HEK293 (cell line): ENCODE measurements at regions not wholly inside any gene's neighbourhood (a gene's known extent, or its start where the extent isn't known, plus 50 kb on each side); places are given as distances from the start of the nearest gene placed in this dataset.

Source experiments
- CTCF ChIA-PET: fragments of 350-600 bp; formaldehyde crosslinking; extraction: SDS; loops from one replicate; lab custom pipeline; 2021; ENCODE audit warnings: antibody characterized with exemption; lab: Yijun Ruan, JAX
- POLR2A ChIA-PET: fragments of 300-600 bp; formaldehyde crosslinking; extraction: SDS; loops from one replicate; lab custom pipeline; 2020; ENCODE audit warnings: antibody characterized with exemption, inconsistent platforms; lab: Yijun Ruan, JAX
- H3K27ac ChIP-seq: fragments of 200-500 bp; sonication (Bioruptor generic); 2 replicates; pipeline ENCODE4 v1.5.1; 2014; ENCODE audit warnings: low read depth, low read length, control low read depth, inconsistent platforms; ENCODE audit errors: extremely low read depth
- H3K36me3 ChIP-seq, 2 experiments: fragments of 200-500 bp in 1 of 2; sonication (Bioruptor generic) in 1 of 2; 1 replicate in 1 of 2; 2 replicates in 1 of 2; pipeline ENCODE4 v1.5.1; 2014 to 2017; ENCODE audit warnings: inconsistent platforms in 2 of 2, low read length in 2 of 2; ENCODE audit not compliant: control insufficient read depth in 2 of 2, insufficient read depth in 1 of 2
- H3K4me1 ChIP-seq: fragments of 200-500 bp; sonication (Bioruptor generic); 2 replicates; pipeline ENCODE4 v1.5.1; 2014; ENCODE audit warnings: mild to moderate bottlenecking, low read length, inconsistent platforms; ENCODE audit not compliant: control insufficient read depth, insufficient read depth
- H3K4me3 ChIP-seq: 2 replicates; pipeline ENCODE4 v1.5.1; 2011; ENCODE audit warnings: low read depth, mild to moderate bottlenecking, control low read depth, low read length, moderate library complexity
- H3K9me3 ChIP-seq: fragments of 200-500 bp; sonication (Bioruptor generic); 2 replicates; pipeline ENCODE4 v1.5.1; 2014; ENCODE audit warnings: low read depth, low read length, inconsistent platforms; ENCODE audit not compliant: control insufficient read depth, insufficient read depth
- GLIS2 ChIP-seq: fragments of 450-650 bp; formaldehyde crosslinking; IDR thresholded peaks from 2 replicates; pipeline ENCODE4 v1.5.1; 2016; ENCODE audit warnings: missing biosample characterization, missing genetic modification characterization
- KLF7 ChIP-seq: fragments of 450-650 bp; formaldehyde crosslinking; IDR thresholded peaks from 2 replicates; pipeline ENCODE4 v1.5.1; 2016; ENCODE audit warnings: missing biosample characterization, missing genetic modification characterization, borderline replicate concordance
- MYNN ChIP-seq: fragments of 450-650 bp; formaldehyde crosslinking; IDR thresholded peaks from 2 replicates; pipeline ENCODE4 v1.5.1; 2016; ENCODE audit warnings: missing biosample characterization, missing genetic modification characterization, borderline replicate concordance
- OSR2 ChIP-seq: fragments of 450-650 bp; formaldehyde crosslinking; IDR thresholded peaks from 2 replicates; pipeline ENCODE4 v1.5.1; 2016; ENCODE audit warnings: missing biosample characterization, missing genetic modification characterization
- SP2 ChIP-seq: fragments of 450-650 bp; formaldehyde crosslinking; IDR thresholded peaks from 2 replicates; pipeline ENCODE4 v1.5.1; 2016; ENCODE audit warnings: missing biosample characterization, missing genetic modification characterization
- YY1 ChIP-seq: fragments of 450-650 bp; formaldehyde crosslinking; IDR thresholded peaks from 2 replicates; pipeline ENCODE4 v1.5.1; 2018; ENCODE audit warnings: missing biosample characterization, missing genetic modification characterization
- ZEB2 ChIP-seq: fragments of 450-650 bp; formaldehyde crosslinking; IDR thresholded peaks from 2 replicates; pipeline ENCODE4 v1.5.1; 2016; ENCODE audit warnings: missing biosample characterization, missing genetic modification characterization
- ZNF2 ChIP-seq: fragments of 450-650 bp; formaldehyde crosslinking; IDR thresholded peaks from 2 replicates; pipeline ENCODE4 v1.5.1; 2016; ENCODE audit warnings: missing biosample characterization, missing genetic modification characterization
- ZNF561 ChIP-seq: fragments of 450-650 bp; IDR thresholded peaks from 2 replicates; pipeline ENCODE4 v1.5.1; 2018; ENCODE audit warnings: missing biosample characterization, missing genetic modification characterization, borderline replicate concordance
- ZNF658 ChIP-seq: fragments of 450-650 bp; formaldehyde crosslinking; IDR thresholded peaks from 2 replicates; pipeline ENCODE4; 2016; ENCODE audit warnings: missing biosample characterization, missing genetic modification characterization
- ZNF777 ChIP-seq: fragments of 450-650 bp; formaldehyde crosslinking; IDR thresholded peaks from 2 replicates; pipeline ENCODE4 v1.5.1; 2017; ENCODE audit warnings: missing biosample characterization, missing genetic modification characterization, borderline replicate concordance
- ZNF791 ChIP-seq: fragments of 450-650 bp; formaldehyde crosslinking; IDR thresholded peaks from 2 replicates; pipeline ENCODE4 v1.5.1; 2016; ENCODE audit warnings: missing biosample characterization, missing genetic modification characterization
- ZNF792 ChIP-seq: fragments of 450-650 bp; formaldehyde crosslinking; IDR thresholded peaks from 2 replicates; pipeline ENCODE4 v1.5.1; 2016; ENCODE audit warnings: missing biosample characterization, missing genetic modification characterization
- ZNF830 ChIP-seq: fragments of 450-650 bp; IDR thresholded peaks from 2 replicates; pipeline ENCODE4 v1.5.0; 2018; ENCODE audit warnings: missing biosample characterization, missing genetic modification characterization, low read depth, mild to moderate bottlenecking, moderate library complexity
- ZNF843 ChIP-seq: fragments of 450-650 bp; formaldehyde crosslinking; IDR thresholded peaks from 2 replicates; pipeline ENCODE4 v1.5.1; 2016; ENCODE audit warnings: missing biosample characterization, missing genetic modification characterization
- ZXDB ChIP-seq: fragments of 450-650 bp; formaldehyde crosslinking; IDR thresholded peaks from 2 replicates; pipeline ENCODE4 v1.5.1; 2016; ENCODE audit warnings: missing biosample characterization, missing genetic modification characterization
- TF ChIP-seq, protein P1 (sequence below): fragments of 450-650 bp; formaldehyde crosslinking; conservative IDR thresholded peaks from 2 replicates; pipeline ENCODE4 v1.5.1; 2016; ENCODE audit warnings: low read depth, missing biosample characterization, missing genetic modification characterization
- TF ChIP-seq, protein P2 (sequence below): fragments of 450-650 bp; formaldehyde crosslinking; IDR thresholded peaks from 2 replicates; pipeline ENCODE4 v1.5.1; 2017; ENCODE audit warnings: missing biosample characterization, missing genetic modification characterization
- TF ChIP-seq, protein P3 (sequence below): fragments of 450-650 bp; formaldehyde crosslinking; IDR thresholded peaks from 2 replicates; pipeline ENCODE4 v1.5.1; 2016; ENCODE audit warnings: missing biosample characterization, missing genetic modification characterization
- TF ChIP-seq, protein P4 (sequence below): fragments of 450-650 bp; formaldehyde crosslinking; IDR thresholded peaks from 2 replicates; pipeline ENCODE4 v1.5.1; 2016; ENCODE audit warnings: missing biosample characterization, missing genetic modification characterization, low read depth

DNA sequence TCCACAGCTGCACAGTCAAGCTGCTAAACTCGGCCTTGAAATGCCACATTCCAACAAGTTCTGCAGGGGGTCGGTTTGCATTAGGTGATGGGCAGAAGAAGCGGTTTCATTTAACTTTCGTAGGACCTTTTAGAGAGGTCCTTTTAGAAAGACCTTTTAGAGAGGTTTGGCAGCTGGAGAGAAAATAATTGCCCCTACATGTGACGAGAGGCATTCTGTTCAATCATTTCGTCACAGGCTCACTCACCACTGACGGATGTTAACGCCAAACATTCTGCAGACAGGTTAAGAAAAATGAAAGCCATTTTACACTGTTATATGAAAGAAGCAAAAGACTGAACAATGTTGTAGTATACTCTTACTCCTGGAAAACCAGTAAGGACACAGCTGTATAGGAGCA is 76.5 kb upstream of the ZNF423 start:
- Histone ChIP-seq H3K36me3 (no peaks in the 10 kb centered on the region), H3K27ac (no peak overlapping the region), H3K4me3 (no peak overlapping the region), H3K4me1 (no peaks in the 10 kb centered on the region), H3K9me3 (no peaks in the 10 kb centered on the region)
- POLR2A ChIA-PET: no interaction called here
- CTCF ChIA-PET: interaction anchor here (1.1 to 1.4 kb wide), 2 partner anchors 10 to 25 kb away, joined by 3 read pairs; no protein-coding TSS in a partner anchor
- TF ChIP-seq, protein P1, sequence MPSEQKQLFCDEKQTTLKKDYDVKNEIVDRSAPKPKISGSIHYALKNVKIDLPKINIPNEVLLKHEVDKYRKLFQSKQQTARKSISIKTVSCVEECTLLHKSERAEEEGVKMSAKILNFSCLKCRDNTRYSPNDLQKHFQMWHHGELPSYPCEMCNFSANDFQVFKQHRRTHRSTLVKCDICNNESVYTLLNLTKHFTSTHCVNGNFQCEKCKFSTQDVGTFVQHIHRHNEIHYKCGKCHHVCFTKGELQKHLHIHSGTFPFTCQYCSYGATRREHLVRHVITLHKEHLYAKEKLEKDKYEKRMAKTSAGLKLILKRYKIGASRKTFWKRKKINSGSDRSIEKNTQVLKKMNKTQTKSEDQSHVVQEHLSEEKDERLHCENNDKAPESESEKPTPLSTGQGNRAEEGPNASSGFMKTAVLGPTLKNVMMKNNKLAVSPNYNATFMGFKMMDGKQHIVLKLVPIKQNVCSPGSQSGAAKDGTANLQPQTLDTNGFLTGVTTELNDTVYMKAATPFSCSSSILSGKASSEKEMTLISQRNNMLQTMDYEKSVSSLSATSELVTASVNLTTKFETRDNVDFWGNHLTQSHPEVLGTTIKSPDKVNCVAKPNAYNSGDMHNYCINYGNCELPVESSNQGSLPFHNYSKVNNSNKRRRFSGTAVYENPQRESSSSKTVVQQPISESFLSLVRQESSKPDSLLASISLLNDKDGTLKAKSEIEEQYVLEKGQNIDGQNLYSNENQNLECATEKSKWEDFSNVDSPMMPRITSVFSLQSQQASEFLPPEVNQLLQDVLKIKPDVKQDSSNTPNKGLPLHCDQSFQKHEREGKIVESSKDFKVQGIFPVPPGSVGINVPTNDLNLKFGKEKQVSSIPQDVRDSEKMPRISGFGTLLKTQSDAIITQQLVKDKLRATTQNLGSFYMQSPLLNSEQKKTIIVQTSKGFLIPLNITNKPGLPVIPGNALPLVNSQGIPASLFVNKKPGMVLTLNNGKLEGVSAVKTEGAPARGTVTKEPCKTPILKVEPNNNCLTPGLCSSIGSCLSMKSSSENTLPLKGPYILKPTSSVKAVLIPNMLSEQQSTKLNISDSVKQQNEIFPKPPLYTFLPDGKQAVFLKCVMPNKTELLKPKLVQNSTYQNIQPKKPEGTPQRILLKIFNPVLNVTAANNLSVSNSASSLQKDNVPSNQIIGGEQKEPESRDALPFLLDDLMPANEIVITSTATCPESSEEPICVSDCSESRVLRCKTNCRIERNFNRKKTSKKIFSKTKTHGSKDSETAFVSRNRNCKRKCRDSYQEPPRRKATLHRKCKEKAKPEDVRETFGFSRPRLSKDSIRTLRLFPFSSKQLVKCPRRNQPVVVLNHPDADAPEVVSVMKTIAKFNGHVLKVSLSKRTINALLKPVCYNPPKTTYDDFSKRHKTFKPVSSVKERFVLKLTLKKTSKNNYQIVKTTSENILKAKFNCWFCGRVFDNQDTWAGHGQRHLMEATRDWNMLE (tag by site-specific recombination): no peak
- TF ChIP-seq ZNF843 (tag by site-specific recombination): no peak
- no peak for TF ChIP-seq SP2 (tag by site-specific recombination)
- TF ChIP-seq, protein P2, sequence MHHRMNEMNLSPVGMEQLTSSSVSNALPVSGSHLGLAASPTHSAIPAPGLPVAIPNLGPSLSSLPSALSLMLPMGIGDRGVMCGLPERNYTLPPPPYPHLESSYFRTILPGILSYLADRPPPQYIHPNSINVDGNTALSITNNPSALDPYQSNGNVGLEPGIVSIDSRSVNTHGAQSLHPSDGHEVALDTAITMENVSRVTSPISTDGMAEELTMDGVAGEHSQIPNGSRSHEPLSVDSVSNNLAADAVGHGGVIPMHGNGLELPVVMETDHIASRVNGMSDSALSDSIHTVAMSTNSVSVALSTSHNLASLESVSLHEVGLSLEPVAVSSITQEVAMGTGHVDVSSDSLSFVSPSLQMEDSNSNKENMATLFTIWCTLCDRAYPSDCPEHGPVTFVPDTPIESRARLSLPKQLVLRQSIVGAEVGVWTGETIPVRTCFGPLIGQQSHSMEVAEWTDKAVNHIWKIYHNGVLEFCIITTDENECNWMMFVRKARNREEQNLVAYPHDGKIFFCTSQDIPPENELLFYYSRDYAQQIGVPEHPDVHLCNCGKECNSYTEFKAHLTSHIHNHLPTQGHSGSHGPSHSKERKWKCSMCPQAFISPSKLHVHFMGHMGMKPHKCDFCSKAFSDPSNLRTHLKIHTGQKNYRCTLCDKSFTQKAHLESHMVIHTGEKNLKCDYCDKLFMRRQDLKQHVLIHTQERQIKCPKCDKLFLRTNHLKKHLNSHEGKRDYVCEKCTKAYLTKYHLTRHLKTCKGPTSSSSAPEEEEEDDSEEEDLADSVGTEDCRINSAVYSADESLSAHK (tag by site-specific recombination): no peak
- no peak for TF ChIP-seq YY1 (tag by site-specific recombination)
- TF ChIP-seq ZNF791: no peak
- TF ChIP-seq ZXDB (tag by site-specific recombination): no peak
- TF ChIP-seq ZNF2 (tag by site-specific recombination): no peak
- TF ChIP-seq OSR2 (tag by site-specific recombination): no peak
- TF ChIP-seq ZNF561 (tag by site-specific recombination): no peak
- TF ChIP-seq GLIS2 (tag by site-specific recombination): no peak

GRCh38 chr16:49932946-49933345 is 77.0 kb upstream of the ZNF423 start:
- CTCF ChIA-PET: interaction anchor here (0.7 to 1.4 kb wide), 3 partner anchors 10 to 525 kb away, joined by 3 read pairs; no protein-coding TSS in a partner anchor
- H3K36me3 ChIP-seq: no peaks in the 10 kb centered on the region
- H3K27ac ChIP-seq: no peak overlapping the region
- H3K4me3 ChIP-seq: no peak overlapping the region
- no peaks in the 10 kb centered on the region for H3K4me1 ChIP-seq
- no peaks in the 10 kb centered on the region for H3K9me3 ChIP-seq
- POLR2A ChIA-PET: no interaction called here
- TF ChIP-seq, protein P3, sequence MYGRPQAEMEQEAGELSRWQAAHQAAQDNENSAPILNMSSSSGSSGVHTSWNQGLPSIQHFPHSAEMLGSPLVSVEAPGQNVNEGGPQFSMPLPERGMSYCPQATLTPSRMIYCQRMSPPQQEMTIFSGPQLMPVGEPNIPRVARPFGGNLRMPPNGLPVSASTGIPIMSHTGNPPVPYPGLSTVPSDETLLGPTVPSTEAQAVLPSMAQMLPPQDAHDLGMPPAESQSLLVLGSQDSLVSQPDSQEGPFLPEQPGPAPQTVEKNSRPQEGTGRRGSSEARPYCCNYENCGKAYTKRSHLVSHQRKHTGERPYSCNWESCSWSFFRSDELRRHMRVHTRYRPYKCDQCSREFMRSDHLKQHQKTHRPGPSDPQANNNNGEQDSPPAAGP (tag by site-specific recombination): no peak
- TF ChIP-seq ZNF792: no peak
- no peak for TF ChIP-seq KLF7 (tag by site-specific recombination)
- TF ChIP-seq ZNF830: no peak
- no peak for TF ChIP-seq MYNN (tag by site-specific recombination)
- no peak for TF ChIP-seq ZNF658
- TF ChIP-seq, protein P4, sequence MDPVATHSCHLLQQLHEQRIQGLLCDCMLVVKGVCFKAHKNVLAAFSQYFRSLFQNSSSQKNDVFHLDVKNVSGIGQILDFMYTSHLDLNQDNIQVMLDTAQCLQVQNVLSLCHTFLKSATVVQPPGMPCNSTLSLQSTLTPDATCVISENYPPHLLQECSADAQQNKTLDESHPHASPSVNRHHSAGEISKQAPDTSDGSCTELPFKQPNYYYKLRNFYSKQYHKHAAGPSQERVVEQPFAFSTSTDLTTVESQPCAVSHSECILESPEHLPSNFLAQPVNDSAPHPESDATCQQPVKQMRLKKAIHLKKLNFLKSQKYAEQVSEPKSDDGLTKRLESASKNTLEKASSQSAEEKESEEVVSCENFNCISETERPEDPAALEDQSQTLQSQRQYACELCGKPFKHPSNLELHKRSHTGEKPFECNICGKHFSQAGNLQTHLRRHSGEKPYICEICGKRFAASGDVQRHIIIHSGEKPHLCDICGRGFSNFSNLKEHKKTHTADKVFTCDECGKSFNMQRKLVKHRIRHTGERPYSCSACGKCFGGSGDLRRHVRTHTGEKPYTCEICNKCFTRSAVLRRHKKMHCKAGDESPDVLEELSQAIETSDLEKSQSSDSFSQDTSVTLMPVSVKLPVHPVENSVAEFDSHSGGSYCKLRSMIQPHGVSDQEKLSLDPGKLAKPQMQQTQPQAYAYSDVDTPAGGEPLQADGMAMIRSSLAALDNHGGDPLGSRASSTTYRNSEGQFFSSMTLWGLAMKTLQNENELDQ: no peak
- no peak for TF ChIP-seq ZNF777
- no peak for TF ChIP-seq ZEB2
